SU-DHL-6 (cell line): ENCODE measurements at regions not wholly inside any gene's neighbourhood (a gene's known extent, or its start where the extent isn't known, plus 50 kb on each side); places are given as distances from the start of the nearest gene placed in this dataset.

ENCODE experiments used
- EZH2phosphoT487 ChIP-seq: fragments of 200-600 bp; sonication (generic), shearing (Covaris generic); conservative IDR thresholded peaks from 2 replicates; pipeline ENCODE4 v1.6.1; 2018; ENCODE audit warnings: mild to moderate bottlenecking, antibody characterized with exemption, low read length, moderate library complexity, mixed read lengths
- TF ChIP-seq, protein P1 (sequence below): fragments of 200-600 bp; sonication (generic); IDR thresholded peaks from one replicate; pipeline ENCODE4 v1.5.1; 2017; ENCODE audit warnings: antibody characterized with exemption, mild to moderate bottlenecking, low read length, moderate library complexity; ENCODE audit not compliant: insufficient read depth, poor library complexity, severe bottlenecking

DNA sequence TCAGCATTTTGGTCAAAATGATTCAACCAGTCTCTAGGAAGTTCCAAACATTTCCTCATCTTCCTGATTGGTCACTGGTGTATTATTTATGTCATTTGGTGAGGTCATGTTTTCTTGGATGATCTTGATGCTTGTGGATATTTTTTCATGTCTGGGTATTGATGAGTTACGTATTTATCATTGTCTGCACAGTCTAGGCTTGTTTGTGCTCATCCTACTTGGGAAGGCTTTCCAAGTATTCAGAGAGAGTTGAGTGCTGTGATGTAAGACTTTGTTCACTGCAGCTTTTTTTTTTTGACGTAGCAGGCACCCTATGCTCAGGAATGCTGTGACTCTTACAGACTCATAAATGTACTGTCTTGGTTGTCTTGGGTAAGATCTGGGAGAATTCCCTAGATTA is 509.5 kb downstream of the SLITRK1 start:
- TF ChIP-seq, protein P1, sequence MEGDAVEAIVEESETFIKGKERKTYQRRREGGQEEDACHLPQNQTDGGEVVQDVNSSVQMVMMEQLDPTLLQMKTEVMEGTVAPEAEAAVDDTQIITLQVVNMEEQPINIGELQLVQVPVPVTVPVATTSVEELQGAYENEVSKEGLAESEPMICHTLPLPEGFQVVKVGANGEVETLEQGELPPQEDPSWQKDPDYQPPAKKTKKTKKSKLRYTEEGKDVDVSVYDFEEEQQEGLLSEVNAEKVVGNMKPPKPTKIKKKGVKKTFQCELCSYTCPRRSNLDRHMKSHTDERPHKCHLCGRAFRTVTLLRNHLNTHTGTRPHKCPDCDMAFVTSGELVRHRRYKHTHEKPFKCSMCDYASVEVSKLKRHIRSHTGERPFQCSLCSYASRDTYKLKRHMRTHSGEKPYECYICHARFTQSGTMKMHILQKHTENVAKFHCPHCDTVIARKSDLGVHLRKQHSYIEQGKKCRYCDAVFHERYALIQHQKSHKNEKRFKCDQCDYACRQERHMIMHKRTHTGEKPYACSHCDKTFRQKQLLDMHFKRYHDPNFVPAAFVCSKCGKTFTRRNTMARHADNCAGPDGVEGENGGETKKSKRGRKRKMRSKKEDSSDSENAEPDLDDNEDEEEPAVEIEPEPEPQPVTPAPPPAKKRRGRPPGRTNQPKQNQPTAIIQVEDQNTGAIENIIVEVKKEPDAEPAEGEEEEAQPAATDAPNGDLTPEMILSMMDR: no peak
- TF ChIP-seq EZH2phosphoT487: no peak
